GM03348 (cell line): ENCODE measurements at regions not wholly inside any gene's neighbourhood (a gene's known extent, or its start where the extent isn't known, plus 50 kb on each side); places are given as distances from the start of the nearest gene placed in this dataset.

Experiments
- DNase-seq: peaks from one replicate; pipeline ENCODE4 v3.0.0; 2012; ENCODE audit warnings: low spot score

DNA sequence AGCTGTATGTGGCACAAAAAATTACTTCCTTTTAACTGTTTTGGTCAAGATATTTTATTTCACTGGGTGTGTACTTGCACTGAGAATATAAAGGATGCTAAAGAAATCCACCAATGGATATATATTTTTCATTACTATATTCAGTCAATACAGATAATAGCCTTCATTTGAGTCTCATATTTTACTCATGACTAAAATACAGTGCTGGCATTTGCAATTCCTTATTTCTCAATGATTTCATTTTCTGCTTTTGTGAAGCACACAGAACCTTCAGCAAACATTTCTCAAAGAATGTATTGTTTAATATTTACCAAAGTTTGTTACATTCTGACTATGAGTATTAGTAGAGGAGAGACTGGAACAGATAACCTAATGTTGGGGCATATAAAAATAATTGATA lies 93.2 kb upstream of the SOX5 start:
- DNase-seq, result no peak

DNA sequence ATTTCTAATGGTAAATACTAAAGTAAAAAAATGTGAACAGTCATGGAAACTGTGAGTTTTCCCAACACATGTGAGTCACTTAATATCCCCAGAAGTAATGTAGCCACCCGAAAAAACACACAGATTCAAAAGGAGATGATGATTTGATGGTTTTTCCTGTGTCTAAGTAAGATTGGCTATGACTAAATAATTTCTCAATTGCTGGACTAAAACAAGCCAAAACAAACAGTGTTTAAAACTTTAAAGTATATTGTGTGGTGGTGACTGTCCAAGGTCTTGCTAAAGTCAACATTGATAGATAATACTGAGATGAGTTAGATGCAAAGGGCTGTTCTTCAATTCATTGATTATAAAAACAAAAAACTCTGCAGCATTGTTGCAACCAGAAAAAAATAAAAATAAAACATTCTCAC lies 89.6 kb upstream of the SOX5 start:
- no peak for DNase-seq

DNA sequence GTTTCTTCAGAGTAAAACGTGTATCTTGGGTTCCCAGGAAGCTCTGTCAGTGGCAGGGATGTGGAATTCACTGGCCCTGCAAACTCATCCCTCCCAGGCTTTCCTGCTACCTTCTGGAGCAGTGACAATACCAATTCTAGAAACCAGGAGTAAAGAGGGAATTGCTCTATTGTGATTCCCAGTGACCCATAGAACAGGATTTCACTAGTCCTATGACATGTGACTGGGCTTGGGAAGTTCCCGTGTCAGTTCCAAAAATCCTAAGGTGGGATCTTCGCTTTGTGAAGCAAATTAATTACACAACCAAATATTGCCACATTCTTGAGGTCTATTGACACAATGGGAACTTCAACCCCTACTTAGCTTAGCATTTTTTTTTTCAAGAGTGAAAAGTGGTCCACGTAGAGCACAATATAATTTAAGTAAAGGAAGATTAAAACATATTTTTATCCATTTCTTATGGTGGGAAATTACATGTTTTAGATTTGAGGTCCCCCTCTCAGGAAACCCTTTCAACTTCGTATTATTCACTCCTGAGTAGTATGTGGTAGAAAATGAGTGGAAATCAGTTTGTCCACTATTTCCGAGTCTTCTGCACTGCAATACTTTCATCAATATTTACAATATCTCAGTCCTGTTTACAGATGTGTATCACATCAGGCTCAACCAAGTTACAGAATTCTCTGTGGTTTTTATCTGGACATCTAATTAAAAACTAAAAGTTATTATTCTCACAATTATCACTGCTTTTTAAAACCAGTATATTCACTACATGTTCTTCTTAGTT lies 88.9 kb upstream of the SOX5 start:
- no peak for DNase-seq

DNA sequence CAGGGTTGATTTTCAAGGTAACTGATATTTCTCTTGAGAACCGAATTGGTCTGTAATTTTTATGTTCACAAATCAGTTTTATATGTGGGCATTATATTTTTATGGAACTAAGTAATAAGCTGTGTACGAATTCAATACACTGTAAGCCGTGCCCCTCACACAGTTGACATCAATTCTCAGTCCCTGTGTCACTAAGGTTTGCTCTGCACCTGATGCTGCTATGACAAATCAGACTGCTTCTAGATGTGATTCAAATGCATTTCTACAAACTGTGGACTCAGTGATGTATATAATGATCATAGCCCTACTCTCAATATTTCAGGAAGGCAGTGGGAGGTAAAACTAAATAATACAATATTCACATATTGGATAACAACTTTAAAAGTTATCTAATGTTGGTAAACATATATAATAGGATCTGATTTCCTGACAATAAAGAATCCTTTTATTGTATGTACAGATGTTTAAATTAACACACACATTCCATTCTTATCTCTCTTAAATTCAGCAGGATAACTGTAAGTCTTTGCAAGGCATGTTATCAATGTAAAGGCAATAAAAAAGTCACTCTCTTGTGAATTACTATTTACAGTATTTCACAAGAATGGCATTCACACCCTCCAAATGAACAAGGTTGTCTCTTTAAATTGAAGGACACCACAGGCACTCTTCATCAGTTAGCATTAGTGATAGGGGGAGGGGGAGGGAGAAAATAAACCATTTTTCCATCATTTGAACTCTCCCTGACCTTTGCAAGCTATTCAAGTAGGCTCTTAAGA lies 87.2 kb upstream of the SOX5 start:
- DNase-seq, result no peak

DNA sequence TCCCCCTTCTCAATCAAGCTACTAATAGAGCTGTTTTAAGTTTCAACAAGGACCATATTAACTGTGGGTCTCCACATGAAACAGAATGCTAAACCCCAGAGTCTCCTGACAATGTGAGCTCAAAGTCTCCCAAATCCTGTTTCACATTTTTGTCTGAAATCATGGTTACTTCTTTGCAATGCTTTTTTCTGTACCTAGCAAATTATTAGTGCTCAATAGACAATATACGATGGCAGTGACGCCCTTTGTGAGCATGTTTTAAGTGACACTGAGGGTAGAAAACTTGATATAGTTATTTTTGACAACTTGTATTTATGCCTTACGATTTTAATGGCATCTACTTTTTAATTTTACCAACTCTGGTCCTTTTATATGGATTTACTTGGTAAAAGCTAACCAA lies 85.4 kb upstream of the SOX5 start:
- DNase-seq, result no peak

DNA sequence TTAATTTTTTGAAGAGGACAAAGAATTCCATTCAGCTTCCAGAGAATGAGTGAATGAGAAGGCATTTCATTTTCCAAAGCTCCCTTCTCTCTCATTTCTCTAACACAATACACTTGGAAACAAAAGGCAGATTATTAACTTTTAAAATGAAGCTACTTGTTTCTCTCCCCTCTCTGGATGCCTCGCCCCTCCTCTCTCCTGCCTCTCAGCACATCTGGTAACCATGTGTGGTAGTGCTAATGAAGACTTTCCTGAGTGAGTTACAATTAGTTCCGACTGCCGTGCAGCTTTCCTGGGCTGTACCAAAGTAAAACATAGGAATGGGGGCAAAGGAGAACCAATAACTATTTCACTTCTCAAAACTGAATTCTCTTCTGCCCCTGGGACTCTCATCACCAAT lies 84.7 kb upstream of the SOX5 start:
- DNase-seq, result no peak

DNA sequence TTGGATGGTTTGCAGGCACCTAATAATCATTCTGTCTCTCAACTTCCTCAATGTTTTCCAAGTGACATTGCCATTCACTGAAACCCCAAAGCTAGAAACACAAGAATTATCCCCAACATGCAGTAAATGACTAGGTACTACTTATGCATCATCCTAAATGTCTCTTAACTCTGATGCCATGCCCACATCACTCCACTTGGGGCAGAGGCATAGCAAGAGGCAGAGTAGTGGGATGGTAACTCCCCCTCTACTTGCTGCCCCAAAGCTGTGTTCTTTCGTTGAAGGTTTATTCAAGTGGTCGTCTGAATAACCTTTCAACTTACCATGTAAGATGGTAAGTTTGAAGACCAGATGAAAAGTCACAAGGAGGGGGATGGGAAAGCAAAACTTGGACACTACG lies 77.9 kb upstream of the SOX5 start:
- DNase-seq, result no peak

DNA sequence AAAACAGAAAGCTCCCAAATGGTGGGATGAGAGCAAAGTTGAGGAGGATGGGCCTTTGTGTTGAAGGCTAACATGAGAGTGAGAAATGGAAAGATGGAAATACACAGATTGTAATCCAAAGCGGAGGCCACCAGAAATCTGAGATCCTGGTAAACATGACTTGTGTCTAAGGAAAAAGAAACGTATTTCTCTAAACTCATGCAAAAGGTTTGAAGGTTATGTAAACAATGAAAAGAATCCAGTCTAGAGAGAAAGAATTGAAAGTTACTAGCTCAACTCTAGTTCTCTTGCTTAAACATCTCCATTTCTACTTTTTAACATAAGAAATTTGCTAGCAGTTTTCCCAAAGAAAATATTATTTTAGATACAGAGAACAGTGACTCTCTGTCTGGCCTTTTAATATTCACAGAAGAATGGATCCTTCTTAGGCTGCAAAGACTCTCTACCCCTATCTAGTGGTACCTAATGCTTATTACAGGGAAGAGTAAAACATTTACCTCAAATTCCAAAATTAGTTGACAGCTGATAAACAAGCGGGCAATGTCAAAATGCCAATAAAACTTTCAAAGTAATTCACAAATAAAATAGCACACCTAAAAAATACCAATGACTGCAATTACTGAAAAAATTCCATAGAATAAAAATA lies 75.8 kb upstream of the SOX5 start:
- DNase-seq, result no peak

DNA sequence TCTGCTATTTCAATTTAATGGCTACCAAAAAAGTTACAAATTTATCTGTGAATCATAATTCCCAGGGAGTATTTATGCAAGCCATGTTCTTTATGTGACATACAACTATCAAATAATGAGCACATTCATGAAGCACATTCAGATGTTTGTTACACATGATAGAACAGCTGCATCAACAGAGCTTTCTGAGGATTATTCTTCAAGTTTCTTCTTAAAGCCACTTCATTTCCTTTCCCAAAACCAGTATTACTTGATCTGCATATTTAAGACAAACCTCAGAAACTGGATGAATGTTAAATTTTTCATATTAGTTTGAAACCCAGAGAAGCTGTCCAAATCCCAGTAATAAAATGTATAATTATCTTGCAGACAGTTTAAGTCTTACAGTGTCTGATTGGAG lies 73.6 kb upstream of the SOX5 start:
- no peak for DNase-seq

DNA sequence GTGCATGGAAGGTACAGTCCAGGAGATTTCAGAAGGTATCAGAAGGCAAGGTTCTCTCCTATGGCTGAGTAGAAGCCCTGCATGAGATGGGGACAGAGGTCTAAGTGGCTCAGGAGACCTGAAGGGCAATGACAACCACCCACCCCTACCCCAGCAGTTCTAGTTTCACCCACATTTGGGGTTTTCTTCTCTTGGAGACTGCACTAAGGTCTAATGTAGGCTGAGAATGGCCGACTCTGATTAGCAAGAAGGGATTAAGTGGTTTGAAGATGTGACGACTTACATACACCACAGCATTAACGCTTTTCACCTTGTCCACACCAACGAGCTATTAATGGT lies 71.7 kb upstream of the SOX5 start:
- DNase-seq, result no peak

DNA sequence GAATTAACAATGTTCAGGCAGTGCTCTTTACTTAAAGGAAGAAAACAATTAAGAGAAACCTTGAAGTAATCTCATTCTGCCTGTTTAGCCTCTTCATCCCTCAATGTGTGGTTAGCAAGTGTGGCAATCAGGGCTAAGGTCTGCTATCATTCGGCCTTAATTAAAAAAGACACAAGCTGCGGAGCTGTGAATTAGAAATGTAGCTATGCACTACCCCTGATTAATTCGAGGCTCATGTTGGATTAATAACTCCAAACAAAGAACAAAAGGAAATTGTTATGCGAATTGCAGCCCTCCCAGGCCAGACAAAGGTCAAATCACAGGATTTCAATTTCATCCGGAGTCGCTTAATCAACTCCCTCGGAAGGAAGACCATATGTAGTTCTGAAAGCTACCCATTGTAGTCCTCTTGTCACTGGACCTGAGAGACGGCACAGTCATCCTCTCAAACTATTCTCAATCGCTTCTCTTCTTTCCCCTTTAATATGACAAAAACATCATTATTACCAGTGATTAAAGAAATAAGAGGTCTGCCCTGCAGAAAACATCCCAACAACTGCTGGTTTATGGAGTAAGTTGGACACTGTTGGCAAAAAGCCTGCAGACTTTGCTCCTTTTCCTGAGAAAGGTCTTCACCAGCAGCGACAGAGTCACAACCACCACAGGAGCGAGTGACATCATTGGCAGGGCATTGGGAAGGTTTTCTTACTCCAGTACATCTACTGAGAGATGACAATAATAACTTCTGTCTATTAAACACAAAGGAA lies 71.1 kb upstream of the SOX5 start:
- DNase-seq, result no peak

DNA sequence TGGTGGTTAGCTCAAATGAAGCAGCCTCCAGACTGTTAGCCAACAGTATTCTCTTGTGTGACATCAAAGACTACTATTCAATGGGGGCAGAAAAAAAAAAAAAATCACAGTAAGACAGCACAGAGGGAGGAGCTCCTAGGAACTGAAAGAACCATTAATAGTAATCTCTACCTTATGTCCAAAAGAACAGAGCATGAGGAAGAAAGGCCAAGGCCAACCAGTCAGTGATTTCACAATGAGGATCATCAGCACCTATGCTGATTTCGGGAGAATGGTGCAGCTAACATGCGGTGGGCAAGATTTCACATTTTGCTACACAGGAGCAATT lies 66.3 kb upstream of the SOX5 start:
- DNase-seq, result no peak

DNA sequence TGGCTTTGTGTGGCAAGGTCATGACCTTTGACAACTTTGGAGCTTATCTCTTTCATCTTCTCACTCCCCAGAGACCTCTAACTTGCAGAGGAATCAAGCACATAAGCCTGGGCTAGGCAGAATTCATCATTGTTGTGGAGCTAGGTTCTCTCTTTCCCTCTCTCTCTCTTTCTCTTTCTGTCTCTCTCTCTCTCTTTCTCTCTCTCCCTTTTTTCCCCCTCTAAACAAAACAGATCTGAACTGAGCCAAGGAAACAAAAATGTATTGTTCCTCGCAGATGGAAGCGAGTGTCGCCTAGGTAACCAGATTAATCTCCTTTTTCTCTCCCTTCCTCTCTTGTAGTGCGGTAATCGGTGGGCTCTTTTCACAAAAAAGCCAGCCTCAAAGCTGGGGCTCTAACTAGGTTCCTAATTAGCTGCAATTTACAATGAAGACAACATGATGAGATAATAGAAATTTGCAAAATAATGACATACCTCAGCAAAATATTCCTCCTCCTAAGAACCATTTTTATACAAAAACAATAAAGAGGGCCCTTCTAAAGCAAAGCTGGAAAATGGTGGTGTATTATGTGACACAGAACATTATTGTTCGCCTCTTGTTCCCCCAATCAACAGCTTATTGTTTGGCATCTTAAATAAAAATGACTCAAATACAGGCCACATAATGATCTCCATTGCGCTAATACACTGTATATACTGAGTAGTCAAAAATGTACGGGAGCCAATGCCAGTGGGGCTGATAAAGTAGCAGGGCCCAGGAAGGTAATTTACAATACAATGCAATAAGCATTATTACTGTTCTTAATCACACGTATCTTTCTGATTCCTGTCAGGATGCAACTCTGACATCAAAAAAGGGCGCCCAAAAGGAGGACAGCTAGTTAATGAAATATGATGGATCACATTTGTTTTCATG lies 65.7 kb upstream of the SOX5 start:
- DNase-seq, result no peak

DNA sequence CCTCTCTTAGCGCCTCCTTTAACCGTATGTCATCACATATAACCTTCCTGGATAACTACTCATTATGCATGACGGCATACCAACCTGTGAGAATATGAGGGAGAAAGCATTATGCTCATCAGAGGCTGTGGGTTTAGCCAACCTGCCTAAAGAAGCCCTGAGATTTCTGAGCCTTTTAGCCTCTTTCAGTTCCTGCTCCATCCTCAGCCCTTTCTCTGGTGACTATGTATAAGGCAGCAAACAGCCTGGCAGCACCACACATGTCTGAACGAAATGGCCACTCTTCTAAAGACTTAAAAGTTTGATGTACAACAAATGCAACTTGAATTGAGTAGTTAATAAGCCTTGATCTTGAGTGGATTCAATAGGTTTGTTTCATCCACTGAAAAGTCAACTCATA lies 64.8 kb upstream of the SOX5 start:
- DNase-seq, result no peak

DNA sequence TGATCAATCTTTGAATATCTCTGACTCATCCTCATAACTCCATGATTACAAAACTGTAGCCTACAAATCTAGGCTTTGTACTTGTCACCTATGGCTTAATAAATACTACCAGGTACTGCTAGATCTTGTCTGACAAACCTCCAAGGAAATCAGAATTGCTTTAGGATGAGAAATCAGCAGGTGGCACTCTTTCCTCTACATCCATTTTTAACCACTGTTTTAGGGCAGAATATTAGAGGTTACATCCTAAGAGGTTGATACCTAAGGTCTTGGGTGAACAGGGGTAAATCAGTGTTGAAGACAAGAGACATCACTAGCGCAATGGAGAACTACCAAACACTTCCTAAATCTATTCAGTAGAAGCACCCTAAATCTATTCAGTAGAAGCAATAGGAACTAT lies 63.1 kb upstream of the SOX5 start:
- DNase-seq, result no peak

DNA sequence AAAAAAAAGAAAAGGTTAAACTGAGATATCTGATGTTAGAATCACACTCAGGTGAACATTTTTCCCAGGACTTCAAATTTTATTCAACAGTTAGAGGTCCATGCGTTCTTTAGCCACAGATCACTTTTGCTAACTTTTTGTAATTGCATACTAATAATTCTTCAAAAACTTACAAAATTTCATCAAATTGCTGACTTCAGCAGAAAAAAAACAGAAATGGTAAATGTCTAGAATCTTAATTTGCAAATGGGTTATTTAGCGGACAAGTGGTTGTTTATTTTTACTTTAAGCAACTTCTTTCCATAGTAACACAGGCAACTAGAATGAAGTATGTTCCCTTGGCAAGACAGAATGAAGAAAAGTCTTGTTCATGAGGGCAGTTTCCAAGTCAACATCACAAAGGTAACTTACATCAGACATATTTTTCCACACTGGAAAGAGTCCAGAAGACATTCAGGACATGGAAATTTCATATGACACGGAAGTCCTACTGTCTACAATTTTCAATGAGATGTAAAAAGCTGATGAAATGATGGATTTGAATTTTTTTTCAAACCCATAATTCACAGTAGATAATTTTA lies 62.5 kb upstream of the SOX5 start:
- DNase-seq, result no peak

DNA sequence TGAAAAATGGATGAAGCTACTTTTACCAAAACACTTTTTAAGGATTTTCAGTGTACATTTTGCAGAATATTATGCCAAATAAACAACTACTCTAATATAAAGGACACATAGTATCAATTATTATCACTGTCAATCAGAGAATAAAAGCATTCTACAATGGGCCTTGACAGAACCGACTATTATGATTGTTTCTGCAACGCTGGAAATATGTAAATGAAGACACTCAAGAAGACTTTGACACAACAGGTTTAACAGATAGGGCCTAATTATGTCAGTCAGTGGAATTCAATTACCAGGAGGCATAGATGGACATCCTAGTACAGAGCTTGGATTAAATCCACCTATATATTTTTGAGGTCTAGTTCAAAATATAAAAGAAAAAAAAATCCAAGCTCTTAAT lies 58.7 kb upstream of the SOX5 start:
- DNase-seq, result no peak
